NCI-H524 (cell line): ENCODE measurements at regions not wholly inside any gene's neighbourhood (a gene's known extent, or its start where the extent isn't known, plus 50 kb on each side); places are given as distances from the start of the nearest gene placed in this dataset.

ENCODE experiments used
- DNase-seq, 2 experiments: peaks; one replicate each; lab custom pipeline; 2025; lab: John Stamatoyannopoulos, UW

GRCh38 chr13:80131204-80131603 is 209.7 kb downstream of the SPRY2 start:
- no peak for DNase-seq

DNA sequence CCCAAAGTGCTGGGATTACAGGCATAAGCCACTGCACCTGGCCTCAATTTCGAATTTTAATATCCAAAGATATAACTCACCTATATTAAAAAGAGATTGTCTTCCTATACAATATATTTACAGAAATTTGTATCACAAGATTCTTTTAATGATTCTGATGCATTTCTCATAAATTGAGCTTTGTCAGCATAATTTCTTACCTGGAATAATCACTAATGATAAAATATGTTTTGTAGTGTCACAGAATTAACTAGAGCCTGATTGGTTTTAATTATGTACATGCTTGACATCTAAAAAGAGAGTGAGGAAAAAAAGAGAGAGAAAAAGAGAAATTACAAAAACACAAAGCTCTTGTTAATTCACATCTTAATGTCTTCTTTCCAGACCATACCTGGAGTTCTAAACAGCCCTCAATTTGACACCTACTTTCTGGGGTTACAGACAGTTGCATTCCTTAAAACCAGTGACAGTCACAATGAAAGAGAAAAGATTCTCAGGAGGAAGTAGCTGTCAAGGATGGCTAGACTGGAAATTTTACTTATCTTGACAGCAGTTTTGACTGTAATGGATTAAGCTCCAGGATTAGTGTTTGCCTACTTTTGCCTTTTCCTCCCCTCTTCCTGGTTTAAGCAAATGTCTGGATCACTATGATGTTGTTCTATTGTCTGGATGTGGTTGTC is 214.4 kb downstream of the SPRY2 start:
- DNase-seq, result no peak

- no peak for DNase-seq
These were observed 217.0 kb downstream of the SPRY2 start for GRCh38 chr13:80123945-80124344.

- no peak for DNase-seq
These were observed 219.9 kb downstream of the SPRY2 start for GRCh38 chr13:80121038-80121437.

DNA sequence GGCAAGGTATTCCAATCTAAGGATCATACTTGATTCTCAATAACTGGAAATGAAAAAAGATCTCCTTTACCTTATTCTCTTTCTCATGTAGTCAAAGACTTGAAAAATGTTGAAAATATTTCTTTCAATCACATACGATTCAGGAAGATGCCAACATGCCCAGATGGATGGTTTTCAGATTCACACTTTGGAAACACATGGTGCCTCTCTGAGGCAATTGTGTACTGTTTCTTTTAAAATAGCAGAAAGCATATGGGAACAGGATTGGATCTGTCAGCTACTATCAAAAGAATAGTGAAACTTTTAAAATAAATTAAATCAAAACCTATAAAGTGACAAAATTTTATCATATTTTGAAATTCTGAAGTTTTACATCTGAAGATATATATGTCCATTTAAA is 222.4 kb downstream of the SPRY2 start:
- DNase-seq, result no peak

DNA sequence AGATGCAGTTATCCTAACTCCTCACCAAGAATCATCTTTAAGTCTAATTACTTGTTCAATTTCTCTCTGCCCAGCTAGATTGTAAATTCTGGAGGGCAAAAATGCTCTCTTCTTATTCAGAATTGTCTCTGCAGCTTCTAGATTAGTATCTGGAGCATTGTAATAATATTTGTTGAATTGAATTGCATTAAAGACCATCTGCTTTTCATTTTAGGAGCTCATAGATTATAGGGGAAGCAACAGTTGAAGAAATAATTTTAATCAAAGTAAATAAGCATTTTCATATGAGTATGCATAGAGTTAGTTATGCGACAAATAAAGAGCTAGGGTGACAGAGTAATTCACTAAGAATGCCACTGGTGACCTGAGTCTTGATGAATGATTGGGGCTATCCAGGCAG is 222.8 kb downstream of the SPRY2 start:
- no peak for DNase-seq

- DNase-seq, result no peak
These were observed 223.4 kb downstream of the SPRY2 start for GRCh38 chr13:80117515-80117914.

DNA sequence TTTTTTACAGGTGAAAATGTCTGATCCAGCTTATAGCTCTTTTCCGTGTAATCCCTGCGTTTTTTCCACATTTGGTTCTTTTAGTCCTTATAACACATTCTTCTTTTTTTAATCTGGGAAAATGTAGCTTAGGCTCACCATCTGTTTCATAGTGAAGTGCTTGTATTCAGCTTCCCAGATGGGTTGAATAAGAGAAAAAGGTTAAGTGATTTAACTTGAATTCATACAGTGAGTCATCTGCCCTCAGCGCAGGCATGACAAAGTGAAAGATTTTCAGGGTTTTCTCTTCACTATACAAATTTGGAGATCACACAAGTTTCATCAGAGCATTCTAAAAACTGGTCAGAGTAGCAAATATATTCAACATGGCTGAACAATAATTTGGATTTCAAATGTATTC is 224.8 kb downstream of the SPRY2 start:
- DNase-seq, result peak; percentile 63 to 76

DNA sequence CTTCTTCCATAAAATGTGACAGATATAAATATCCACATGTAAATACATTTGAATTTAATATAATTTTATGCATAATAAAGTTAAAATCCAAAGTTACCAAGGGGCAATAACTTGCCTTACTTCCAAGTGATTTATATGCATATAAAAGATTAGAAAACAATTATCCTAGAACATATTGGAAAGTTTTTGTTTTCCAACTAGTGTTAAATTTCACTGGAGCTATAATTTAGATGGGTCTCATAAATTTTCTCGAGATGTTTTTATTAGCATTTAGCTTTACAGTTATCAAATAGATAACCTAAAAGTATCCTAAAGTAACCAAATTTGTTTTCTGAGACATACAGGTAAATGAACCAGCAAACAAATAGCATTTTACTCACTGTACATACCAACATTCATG is 225.3 kb downstream of the SPRY2 start:
- no peak for DNase-seq

DNA sequence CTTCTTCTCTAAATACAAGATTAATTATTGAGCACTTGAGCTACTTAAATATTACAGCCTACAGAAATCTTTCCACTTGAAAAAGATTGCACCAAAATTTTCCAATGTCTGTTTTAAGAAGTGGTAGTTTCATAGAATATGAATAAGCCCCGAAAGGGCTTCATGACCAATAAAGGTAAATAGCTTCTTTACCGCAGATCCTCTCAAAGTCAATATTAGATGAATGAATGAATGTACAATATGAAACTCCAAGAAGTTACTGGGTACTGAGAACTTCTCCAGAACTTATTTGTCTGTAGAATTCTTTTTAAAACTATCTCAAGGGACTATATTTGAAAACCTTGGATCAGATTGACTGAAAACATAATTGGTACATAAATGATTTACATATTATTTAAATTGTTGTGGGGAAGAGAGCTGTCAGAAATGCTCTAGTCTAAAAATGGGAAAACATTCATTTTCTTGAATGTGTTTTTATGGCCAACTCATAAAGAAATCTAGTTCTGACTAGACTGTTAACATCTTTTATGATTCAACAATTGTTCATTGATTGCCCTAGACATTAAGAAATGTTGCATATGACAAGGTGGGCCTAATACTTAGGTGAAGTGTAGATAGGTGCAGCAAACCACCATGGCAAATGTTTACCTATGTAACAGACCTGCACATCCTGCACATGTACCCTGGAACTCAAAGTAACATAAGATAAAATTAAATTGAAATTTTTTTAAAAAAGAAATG is 227.0 kb downstream of the SPRY2 start:
- no peak for DNase-seq

GRCh38 chr13:80109303-80109702 is 231.6 kb downstream of the SPRY2 start:
- DNase-seq, result no peak

- DNase-seq, result no peak
These were observed 235.6 kb downstream of the SPRY2 start for GRCh38 chr13:80105350-80105749.

GRCh38 chr13:80101040-80101439 is 239.9 kb downstream of the SPRY2 start:
- no peak for DNase-seq

GRCh38 chr13:80100636-80101035 is 240.3 kb downstream of the SPRY2 start:
- no peak for DNase-seq

DNA sequence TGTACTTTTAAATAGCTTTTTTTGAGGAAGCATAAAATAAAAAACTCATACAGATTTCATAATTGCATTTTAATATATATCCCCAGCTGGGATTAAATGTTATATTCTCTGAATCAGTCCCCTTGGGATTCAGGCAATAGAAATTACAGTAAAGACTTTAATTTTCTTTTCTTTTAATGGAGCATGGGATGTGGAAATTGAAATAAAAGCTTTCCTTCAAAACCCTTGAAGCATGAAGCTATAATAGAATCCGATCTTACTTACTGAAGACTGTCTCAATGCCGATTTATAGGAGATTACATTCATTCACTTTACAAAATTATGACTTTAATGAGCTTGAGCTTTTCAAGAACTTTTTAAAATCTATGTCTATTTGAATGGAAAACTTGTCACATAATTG is 243.4 kb downstream of the SPRY2 start:
- DNase-seq, result no peak

GRCh38 chr13:80096383-80096782 is 244.5 kb downstream of the SPRY2 start:
- no peak for DNase-seq

DNA sequence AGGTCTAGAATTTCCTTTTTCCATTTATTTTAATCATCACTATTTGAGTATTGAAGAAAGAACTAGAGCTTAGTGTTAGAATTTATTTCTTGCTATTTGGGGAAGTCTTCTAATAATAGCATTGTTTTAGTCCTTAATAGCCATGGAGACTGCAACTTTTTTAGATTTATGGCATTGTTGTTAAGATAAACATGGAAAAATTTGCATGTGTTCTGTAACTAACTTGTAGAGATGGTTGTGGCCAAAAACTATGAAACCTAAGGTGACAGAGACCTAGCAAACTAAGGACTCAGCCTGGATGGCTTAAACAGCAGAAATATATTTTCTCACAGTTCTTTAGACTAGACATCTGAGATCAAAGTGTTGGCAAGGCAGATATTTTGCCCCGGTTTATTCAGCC is 246.4 kb downstream of the SPRY2 start:
- no peak for DNase-seq

GRCh38 chr13:80093888-80094287 is 247.0 kb downstream of the SPRY2 start:
- DNase-seq, result no peak

DNA sequence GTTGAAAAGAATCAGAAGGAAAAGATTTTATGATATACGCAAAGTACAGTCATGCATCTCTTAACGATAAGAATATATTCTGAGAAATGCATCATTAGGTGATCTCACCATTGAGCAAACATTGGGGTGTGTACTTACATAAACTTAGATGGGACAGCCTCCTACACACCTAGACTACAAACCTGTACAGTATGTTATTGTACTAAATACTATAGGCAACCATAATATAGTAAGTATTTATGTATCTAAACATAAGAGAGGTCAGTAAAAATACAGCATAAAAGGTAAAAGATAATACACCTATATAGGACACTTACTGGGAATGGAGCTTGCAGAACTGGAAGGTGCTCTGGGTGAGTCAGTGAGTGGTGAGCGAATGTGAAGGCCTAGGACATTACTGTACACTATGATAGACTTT is 254.6 kb downstream of the SPRY2 start:
- no peak for DNase-seq

DNA sequence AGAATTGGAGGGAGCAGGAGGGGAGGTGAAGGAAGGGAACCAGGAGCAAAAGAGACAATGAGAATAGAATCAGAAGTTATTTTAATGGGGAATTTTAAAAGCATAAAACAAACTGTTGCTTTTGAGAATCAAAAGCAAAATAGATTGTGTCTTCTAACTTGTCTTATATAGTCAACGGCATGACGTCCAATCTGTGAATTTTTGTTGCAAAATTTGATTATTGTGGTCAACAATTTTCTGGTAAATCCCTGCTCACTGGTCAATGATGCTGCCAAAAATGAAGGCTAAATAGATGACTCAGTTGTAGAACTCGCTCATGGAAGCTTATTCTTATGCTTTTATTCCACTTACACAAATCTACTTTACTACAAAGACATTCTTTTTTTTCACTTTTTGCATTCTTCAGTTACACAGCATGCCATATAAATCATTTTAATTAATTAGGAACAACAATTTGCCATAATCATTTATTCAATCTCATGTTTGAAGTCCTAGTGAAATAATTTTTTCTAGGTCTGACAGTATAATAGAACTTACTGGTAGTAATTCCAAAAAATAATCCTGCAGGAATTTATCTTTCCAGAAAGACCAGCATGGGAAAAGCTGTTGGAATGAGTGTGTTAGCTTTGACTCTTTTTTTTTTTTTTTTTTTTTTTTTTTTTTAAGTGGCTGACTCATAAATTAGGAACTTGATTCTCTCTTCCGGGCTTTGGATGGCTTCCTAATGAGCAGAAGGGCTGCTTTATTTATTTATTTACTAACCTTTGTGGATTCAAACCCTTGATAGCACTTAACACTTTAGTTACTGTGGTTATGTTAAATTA is 256.9 kb downstream of the SPRY2 start:
- DNase-seq, result no peak

- DNase-seq, result no peak
These were observed 257.7 kb downstream of the SPRY2 start for GRCh38 chr13:80083081-80083852.
